Astrocyte of the cerebellum (primary cell): ENCODE measurements at regions not wholly inside any gene's neighbourhood (a gene's known extent, or its start where the extent isn't known, plus 50 kb on each side); places are given as distances from the start of the nearest gene placed in this dataset.

ENCODE experiments used
- DNase-seq: peaks from one replicate; pipeline ENCODE4 v3.0.0-alpha.2; 2011; ENCODE audit warnings: low read depth
- H3K4me3 ChIP-seq: 2 replicates; pipeline ENCODE4 v1.5.1; 2011; ENCODE audit warnings: mild to moderate bottlenecking, low read depth, low read length, moderate library complexity
- CTCF ChIP-seq: IDR thresholded peaks from 2 replicates; pipeline ENCODE4 v1.5.1; 2012; ENCODE audit warnings: low read length, low read depth, moderate library complexity, mild to moderate bottlenecking; ENCODE audit errors: missing control alignments
- in situ Hi-C: cut with HindIII; loops from 2 replicates; pipeline ENCODE4 v1.10.0; 2017; ENCODE audit warnings: low sequenced_read_pairs

GRCh38 chr15:62900071-62900802, 142.3 kb upstream of the TPM1 start:
- in situ Hi-C loops: no loop called here
- no peak for DNase-seq
- H3K4me3 ChIP-seq: no peak overlapping the region
- no peak for TF ChIP-seq CTCF

GRCh38 chr15:62901087-62901486, 141.5 kb upstream of the TPM1 start:
- no peak for DNase-seq
- in situ Hi-C loops: no loop called here
- no peak for TF ChIP-seq CTCF
- no peak overlapping the region for H3K4me3 ChIP-seq

- TF ChIP-seq CTCF: no peak
- DNase-seq: no peak
- in situ Hi-C loops: no loop called here
- no peak overlapping the region for H3K4me3 ChIP-seq
Measured at GRCh38 chr15:62901909-62902546, 140.5 kb upstream of the TPM1 start.

GRCh38 chr15:62902821-62903220, 139.7 kb upstream of the TPM1 start:
- no peak overlapping the region for H3K4me3 ChIP-seq
- in situ Hi-C loops: no loop called here
- DNase-seq: no peak
- TF ChIP-seq CTCF: no peak

GRCh38 chr15:62903437-62903836, 139.1 kb upstream of the TPM1 start:
- in situ Hi-C loops: no loop called here
- no peak for TF ChIP-seq CTCF

GRCh38 chr15:62904041-62904910, 138.3 kb upstream of the TPM1 start:
- no peak for TF ChIP-seq CTCF
- in situ Hi-C loops: no loop called here
- no peak overlapping the region for H3K4me3 ChIP-seq
- no peak for DNase-seq

More at GRCh38 chr15:62903437-62903836, 139.1 kb upstream of the TPM1 start:
- no peak overlapping the region for H3K4me3 ChIP-seq
- no peak for DNase-seq
